ENCODE measurements at regions not wholly inside any gene's neighbourhood (a gene's known extent, or its start where the extent isn't known, plus 50 kb on each side); places are given as distances from the start of the nearest gene placed in this dataset.
"Not testable (repeated sequence)": the region's sequence is repeated elsewhere in the genome, so short reads cannot be mapped to it uniquely, and the experiment has no call there.

DNA sequence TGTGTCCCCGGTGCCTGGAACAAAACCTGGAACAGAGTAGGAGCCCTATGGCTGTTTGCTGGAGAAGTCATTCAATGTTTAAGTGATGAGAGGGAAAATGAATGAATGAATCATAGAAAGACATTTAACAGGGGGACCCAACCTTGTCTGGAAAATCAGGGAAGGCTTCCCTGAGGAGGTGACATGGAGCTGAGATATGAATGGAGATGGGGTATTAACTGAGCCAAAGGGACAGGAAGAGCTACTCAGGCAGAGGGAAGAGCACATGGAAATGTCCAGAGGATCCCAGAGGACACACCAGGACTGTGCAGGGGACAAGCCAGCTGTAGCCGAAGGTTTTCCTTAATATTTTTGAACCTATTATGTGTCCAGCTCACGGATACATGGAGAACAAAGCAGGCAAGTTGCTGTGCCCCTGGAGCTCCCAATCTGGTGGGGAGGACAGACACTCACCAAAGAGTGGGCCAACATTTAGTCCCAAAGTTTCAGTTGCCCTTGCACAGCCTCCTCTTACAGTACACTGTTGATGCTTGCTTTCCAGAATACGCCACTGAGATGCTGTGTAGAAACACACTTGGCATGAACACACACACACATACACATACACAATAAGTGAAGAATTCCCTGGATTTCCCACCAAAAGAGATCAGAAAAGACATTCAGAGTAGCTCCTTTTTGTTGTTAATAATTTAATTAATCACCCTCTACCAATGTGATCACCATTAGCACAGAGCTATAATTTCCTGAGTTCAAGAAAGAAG, 77.0 kb upstream of the PTPN1 start:
- no peak for DNase-seq

DNA sequence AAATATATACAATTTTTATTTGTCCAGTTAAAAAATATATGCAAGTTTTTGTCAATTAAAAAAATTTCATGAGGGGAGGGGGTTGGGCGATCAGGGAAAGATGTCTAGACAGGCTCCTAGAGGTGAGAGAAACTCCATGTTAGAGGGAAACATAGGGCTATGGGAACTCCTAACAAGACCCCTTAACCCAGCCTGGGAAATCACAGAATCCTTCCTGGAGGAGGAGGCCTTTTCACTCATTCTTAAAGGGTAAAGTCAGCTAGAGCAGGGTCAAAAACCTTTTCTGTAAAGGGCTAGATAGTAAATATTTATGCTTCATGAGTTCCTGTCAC, 75.9 kb upstream of the PTPN1 start:
- DNase-seq = no peak

DNA sequence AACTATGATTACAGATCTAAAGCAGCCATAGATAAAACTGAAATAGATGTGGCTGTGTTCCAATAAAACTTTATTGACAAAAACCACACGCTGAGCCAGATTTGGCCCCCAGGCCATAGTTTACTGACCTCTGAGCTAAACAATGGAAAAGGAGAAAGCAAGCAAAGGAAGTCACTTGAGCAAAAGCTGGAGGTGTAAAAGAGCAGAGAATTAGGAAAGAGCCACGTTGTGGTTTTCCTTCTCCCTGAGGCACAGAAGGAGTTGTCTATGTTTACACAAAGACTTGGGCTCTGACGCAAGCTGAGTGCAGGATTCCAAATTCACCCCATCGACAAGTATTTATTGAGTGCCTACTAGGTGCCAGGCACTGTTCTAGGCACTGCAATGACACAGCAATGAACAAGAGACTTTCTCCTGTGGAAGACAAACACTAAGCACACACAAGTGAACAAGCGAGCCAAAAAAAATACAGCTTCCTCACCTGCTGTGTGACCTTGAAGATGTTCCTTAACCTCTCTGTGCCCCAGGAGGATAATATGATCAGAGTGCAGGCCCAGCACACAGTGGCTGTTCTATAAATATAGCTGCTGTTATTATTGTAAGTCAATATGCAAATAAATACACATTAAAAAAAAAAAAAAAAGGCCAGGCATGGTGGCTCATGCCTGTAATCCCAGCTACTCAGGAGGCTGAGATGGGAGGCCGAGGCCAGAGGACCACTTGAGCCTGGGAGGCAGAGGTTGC, 75.4 kb upstream of the PTPN1 start:
- no peak for DNase-seq

DNA sequence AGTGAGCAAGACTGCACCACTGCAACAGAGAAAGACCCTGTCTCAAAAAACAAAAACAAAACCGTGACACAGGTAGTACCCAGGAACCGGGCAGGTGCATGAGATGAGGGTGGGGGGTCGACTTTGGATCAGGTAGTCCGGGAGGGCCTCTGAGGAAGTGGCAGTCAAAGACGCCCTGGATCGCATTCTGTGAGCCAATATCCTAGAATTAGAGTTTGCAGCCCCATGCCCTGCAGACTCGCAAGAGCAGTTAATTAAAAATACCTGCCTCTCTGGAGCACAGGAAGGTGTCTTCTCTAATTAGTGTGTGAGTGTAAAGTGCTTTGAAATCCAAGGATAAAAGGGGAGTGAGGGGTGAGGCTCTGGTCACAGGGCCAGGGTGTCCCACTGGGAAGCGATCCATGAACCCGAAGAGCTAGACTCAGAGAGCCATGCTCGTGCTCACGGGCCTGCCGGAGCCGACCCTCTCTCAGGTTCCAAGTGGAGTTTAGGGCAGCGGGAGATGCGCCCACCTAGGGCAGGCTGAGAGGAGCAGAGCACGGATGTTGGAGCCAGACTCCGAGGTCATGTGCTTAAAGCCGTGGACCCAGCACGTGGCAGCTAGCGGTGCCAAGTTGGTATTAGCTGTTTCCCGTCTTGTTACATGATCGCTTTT, 74.7 kb upstream of the PTPN1 start:
- no peak for DNase-seq

DNA sequence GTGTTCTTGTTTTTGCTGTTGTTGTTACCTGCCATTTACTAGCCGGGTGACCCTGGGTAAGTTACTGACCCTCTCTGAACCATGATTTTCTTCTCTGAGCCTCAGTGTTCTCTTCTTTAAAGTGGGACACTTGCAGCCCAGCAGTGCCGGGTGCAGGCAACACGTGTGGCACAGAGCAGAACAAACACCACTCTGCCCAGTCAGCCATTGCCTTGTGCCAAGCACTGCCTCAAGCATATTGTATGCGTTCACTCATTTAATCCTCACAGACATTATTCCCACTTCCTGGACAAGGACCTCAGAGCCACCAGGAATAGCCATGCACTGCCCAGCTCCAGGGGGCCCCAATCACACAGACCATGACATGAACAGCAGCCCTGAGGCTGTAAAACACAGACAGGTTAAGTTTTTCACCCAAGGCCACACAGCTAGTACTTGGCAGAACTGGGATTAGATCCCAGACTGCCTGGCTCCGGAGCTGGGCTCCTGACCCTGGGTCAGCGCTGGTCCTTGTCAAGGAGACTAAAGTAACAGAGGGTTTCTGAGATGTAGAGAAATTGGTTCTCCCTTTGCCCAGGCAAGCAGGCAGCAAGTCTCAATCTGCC, 74.0 kb upstream of the PTPN1 start:
- DNase-seq = no peak

DNA sequence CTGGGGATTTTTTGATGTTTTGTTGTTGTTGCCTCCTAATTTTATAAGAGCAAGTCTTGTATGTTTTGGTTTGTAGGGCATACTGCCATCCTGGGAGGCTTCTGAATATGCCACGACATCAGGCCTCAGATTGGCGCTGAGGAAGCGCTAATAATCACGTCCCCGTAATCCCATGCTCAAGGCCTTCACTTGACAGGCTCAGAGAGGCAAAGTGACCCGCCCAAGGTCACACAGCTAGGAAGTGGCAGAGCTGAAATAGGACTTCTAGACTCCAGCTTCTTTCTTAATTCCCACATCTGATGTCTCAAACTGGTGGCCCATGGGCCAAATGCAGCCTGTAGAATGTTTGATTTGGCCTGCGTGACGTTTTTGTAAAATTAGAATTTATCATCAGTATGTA, 73.5 kb upstream of the PTPN1 start:
- no peak for DNase-seq

DNA sequence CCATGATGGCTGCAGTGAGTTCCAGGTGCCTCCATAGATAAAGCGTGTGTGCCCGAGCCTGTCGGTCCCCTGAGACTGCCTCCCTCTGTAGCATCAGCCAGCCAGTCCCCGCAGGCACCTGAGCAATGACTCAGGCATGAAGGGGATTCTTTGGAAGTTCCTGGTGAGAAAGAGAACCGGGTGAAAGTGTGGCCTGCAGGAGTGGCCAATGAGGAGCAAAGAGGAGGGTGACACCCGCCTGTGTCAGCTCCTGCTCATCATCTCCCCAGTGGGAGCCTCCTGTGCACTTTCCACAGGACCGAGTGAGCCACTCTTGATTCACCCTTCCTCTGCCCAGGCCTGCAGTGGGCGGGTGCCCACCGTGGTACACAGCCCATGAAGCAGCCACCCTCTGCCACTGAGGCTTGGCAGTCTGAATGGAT, 71.2 kb upstream of the PTPN1 start:
- no peak for DNase-seq

DNA sequence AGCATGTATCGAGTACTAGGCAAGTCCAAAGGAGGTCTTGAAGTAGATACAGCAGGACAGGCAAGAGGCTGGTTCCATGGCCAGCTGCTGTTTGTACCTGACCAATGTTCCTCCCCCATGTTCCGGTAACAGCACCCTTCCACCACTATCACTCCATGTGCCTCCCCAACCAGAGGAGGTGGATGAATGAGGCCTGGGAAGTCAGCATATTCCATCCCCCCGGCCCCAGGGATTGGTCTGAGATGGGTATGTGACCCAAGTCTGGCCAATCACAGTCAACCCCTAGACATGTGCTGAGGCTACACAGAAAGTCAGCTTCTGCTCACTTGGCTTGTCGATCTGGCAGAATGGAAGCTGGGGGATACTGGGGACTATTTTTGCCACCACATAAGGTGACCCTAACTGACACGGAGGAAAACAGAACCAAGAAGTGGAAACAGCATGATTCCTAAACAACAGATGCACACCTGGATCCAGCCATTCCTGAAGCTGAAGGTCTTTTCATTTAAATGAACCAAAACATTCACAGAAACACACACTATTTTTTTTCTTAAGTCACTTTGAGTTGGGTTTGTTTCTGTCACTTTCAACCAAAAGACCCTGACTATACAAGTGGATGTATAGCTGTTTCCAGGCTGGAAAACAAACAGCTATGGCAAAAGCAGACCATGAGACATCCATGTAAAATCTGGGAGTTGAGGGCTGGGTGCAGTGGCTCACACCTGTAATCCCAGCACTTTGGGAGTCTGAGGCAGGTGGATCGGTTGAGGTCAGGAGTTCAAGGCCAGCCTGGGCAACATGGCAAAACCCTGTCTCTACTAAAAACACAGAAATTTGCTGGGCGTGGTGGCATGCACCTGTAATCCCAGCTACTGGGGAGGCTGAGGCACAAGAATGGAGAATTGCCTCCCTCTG, 70.4 kb upstream of the PTPN1 start:
- no peak for DNase-seq

DNA sequence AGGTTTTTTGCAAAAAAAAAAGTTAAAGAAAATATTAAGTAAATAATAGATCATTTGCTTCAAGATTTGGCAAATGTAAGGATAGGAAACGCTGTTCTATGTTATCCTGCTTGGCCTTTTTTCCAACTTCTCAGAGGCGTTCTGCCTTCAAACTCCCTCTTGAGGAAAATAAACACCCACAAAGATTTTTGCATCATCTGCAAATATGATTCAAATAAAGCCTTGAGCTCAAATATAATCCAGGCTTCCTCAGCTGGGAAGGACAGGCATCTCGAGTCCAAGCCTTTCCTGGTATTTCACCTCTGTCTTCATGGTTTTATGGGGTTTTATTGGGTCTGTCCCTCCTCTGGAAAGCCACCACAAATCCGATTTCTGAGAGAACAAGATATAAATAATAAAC, 67.7 kb upstream of the PTPN1 start:
- DNase-seq = no peak

DNA sequence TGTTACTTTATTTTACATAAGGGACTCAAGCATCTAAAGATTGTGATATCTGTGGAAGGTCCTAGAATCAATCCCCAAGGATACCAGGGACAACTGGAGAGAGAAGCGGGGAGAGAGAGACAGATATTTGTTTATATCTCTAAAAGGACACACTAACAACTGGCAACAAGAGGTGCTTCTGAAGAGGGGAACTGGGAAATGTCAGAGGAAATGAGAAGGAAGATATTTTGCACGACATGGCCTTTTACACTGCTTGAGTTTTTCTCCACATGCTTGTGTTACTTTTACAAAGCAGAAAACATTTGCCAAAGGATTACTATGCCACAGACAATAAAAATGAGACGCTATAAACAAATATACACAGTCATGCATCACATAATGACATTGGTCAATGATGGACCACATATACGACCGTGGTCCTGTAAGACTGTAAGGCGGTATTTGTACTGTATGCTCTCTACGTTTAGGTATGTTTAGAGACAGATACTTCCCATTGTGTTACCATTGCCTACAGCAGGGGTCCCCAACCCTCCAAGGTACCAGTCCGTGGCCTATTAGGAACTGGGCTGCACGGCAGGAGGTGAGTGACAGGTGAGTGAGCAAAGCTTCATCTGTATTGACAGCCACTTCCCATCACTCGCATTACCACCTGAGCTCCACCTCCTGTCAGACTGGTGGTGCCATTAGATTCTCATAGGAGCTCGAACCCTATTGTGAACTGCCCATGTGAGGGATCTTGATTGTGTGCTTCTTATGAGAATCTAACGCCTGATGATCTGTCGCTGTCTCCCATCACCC, 64.6 kb upstream of the PTPN1 start:
- no peak for DNase-seq

DNA sequence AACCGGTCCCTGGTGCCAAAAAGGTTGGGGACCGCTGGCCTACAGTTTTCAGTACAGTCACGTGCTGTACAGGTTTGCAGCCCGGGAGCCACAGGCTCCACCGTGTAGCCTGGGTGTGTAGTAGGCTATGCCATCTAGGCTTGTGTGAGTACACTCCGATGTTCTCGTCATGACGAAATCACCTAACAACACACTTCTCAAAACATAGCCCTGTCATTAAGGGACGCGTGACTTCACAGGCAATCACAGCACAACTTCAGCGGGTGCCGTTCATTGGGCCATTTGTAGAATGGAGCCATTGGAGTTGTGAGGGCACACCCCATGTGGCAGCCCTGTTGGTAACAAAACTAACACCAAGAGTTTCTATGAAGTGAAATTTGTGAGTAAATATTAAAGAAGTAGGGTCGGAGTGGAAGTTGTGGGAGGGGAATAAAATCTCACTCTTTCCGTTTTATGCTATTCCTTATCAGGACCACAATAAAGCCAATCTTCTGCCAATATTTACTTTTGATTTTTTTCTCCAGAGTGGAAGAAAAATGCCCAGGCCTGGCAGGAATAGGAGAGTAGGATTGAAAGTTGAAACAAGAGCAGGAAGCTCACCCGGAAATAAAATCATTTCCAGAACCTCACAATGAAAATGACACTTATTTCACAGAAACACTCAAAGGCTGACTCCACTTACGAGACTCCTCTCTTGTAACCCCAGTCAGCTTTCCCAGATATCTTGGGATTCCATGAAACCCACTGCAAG, 63.7 kb upstream of the PTPN1 start:
- no peak for DNase-seq

DNA sequence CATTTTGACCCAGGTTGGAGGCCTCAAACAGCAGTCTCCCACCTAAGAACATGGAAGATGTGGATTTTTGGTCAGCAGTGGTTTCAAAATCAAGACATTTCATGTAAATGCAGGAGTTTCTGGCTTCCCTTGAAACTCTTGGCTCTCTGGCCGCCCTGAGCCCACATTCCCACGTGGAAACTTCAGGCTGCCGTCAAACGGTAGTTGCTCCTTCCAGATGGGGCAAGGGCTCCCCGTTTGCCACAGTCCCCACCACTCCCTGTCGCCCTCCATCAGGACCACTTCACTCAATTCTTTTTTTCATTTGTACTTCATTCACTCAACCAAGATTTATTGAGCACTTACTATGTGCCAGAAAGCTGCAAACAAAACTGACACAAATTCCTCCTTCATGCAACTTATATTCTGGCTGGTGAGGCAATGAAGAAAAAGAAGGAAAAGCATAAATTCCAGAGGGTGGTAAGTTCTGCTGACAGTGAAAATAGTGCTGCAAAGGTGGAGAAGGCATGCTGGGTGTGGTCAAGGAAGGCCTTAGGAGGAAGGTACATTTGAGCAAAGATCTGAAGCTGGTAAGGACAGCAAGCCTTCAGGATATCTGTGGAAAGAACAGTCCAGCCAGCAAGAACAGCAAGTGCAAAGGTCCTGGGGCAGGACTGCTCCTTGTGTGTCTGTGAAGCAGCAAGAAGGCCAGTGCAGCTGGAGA, 62.9 kb upstream of the PTPN1 start:
- no peak for DNase-seq

DNA sequence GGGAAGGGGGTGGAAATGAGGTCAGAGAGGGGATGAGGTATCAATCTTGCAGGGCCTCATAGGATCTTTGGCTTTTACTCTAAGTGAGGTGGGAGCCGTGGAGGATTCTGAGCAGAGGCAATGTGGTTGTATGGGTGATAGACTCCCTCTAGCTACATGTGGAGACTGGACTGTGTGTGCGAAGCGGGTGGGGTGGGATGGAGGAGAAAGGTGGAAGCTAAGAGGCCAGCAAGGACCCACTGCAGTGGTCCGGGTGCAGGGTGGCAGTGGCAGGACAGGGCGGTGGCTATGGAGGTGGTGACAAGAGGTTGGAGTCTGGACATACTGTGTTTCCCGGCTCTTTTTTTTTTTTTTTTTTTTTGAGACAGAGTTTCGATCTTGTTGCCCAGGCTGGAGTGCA, 62.4 kb upstream of the PTPN1 start:
- no peak for DNase-seq

DNA sequence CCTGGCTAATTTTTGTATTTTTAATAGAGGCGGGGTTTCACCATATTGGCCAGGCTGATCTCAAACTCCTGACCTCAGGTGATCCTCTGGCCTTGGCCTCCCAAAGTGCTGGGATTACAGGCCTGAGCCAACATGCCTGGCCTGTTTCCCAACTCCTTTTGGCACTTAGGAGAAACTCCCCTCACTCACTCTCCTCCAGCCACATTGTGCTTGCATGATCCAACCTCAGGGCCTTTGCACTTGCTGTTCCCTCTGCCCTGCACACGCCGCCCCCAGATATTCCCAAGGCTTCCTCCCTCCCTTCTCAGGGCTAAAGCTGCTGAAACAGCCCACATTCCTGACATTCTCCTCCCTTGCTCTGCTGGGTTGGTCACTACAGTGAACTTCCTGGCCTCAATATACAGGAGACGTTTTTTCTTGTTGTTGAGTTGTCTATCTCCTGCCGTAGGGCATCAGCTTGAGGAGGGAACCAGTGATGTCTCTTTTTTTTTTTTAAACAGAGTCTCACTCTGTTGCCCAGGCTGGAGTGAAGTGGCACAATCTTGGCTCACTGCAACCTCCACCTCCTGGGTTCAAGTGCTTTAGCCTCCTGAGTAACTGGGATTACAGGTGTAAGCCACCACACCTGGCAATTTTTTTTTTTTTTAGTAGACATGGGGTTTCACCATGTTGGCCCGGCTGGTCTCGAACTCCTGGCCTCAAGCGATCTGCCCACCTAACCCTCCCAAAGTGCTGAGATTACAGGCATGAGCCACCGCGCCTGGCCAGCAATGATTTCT, 61.4 kb upstream of the PTPN1 start:
- not testable (repeated sequence) for DNase-seq

DNA sequence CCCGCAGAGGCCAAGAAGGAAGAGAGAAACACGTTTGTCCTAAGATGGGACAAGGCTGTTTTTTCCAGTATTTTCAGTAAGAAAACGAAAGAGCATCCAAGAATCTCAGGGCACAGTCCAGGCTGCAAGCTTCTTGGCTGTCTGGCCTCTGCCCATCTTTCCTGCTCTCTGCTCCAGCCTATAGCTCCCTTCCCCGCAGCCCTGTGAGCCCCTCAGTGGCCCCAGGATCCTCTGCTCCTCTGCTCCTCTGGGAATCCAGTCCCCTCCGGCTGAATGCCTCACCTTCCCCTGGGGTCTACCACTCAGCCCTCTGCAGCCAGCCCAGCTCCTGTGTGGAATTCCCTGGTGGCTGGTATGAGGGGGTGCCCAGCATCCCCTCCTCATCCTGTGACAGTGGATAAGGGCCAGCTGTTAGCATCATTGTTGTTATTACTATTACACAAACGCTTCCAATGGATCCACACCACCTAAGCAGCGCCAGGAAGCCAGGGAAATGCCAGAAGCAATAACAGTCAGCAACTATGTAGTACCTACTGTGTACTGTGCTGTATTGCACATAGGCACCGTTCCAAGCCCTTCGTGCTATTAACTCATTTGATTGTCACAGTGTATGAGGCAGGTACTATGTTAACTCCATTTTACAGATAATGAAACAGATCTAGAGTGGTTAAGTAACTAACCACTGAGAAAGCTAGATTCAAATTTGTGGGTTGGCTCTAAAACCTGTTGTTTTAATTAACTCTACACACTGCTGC, 60.3 kb upstream of the PTPN1 start:
- no peak for DNase-seq

DNA sequence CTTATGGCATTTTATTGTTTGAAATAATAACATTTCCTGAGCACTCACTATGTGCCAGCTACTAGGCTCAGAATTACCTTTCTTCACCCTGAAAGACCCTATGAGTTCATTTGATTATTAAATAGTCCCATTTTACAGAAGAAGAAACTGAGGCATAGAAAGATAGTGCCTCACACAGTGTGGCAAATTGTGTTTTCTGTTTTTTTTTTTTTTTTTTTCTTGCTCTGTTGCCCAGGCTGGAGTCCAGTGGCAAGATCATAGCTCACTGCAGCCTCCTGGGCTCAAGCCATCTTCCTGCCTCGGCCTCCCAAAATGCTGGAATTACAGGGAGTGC, 59.7 kb upstream of the PTPN1 start:
- no peak for DNase-seq

DNA sequence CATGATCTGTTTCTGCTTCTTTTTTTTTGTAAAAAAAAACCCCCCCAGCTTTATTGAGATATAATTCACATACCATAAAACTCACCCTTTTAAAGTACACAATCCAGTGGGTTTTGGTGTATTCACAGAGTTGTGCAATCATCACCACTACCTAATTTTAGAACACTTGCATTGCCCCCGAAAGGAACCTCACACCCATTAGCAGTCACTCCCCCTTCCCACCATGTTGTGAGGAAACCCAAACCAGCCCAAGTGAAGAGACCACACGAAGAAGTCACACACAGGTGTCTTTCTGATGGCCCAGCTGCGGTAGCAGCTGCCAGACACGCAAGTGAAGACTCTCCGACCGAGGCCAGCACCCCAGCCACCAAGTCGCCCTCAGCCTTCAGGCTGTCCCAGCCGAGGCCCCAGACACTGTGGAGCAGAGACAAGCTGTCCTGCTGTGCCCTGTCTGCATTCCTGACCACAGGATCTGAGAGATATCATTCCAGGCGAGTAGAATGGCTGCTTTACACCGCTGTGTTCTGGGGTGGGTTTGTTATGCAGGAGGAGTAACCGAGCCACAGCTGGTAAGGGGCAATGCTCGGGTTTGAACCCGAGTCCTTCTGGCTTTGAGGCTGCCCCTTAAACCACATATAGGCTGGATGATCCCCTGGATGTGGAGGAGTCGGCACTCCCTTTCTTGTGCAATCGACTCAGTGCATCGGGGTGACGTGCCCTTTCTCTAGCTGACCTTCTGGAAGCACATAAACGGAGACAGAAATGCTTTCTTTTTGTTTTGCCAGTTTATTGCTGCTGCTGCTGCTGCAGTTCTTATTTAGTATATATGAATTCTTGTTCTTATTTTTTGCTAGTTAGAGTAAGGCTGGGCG, 59.1 kb upstream of the PTPN1 start:
- no peak for DNase-seq

Measured in activated naive CD4-positive, alpha-beta T cell (primary cell).